Stimulated activated CD4-positive, alpha-beta T cell treated with anti-CD3 and anti-CD28 coated beads, Interleukin-12 subunit alpha, Interleukin-12 subunit beta, amount 100 ng/mL, for 48 hours (primary cell): ENCODE measurements at regions not wholly inside any gene's neighbourhood (a gene's known extent, or its start where the extent isn't known, plus 50 kb on each side); places are given as distances from the start of the nearest gene placed in this dataset.

Source experiments
- DNase-seq, 3 donors: peaks; one replicate each; pipeline ENCODE4 v3.0.0-alpha.2; 2020; ENCODE audit warnings: low read depth in 2 of 3, low spot score in 1 of 3

DNA sequence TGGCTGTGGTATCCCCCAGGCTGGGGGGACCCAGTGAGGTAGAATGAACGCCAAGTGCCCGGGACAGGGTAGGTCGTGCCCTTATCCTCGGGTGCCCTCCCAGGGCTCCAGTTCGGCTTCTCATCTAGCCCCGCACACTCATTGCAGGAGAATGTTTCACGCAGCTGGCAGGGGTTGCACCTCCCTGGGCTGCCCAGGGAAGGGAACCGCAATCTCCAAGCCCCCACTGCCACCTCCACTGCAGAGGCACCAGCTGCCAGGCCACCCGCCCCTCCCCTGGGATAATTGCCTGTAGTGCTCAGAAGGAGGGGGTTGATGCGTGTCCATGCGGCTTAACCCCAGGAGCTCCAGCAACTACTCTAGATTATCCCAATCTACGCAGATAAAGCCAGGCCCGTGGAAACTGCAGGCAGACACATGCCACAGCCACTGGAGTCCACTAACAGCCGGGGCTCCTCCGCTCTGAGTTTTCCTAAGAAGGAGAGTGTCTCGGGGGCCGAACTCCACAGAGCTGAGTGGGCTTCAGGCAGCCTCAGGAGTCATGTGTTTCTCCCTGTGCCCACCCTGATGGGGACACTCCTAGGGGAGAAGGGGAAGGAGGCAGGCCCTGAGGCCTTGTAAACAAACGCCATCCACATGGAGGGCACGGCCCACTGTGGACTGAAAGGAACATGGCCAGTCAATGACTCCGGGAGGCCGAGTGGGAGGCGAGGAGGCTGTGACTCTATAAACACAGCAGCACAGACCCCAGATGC lies 137.2 kb upstream of the IQSEC1 start:
- DNase-seq: no peak

- no peak for DNase-seq
Observed at GRCh38 chr3:13209634-13209997, 136.4 kb upstream of the IQSEC1 start.

DNA sequence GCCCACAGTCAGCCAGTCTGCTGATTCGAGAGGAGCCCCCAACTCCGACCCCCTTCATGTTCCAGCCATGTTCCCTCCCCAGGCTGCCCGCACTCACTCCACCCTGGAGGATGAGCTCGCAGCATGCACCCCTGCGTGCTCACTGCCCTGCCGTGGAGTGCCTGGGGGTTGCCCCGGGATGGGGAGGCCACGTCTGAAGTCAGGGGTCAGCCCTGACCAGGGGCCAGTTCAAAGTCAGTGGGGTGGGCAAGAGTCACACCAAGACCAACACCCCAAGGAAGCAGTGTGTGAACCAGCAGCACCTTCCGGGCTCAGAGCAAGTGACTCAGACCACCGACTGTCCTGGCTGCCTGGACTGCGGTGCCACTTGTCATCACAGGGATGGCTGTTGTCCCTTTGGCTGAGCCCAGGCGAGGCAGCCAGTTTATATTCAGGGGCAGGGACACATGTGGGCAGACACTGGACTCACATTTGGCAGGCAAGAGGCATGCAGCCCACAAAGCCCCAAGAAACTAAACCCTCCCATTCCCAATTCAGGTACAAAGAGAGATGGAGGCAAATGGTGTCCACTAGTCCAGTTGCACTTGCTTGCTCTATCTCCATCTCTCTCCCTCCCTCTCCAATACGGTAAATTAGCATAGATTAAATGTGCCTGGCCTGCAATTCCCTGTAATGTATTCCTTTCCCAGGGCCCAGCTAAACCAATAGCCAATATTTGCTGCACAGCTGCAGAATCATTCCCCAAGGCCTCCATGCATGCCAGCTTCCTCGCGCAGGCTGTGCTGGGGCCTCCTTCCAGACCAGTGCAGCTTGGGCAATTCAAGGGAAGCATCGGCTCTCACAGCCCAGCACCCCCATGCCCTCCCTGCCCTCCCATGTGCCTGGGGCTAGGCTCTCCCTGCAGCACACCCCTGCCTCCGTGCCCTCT lies 135.7 kb upstream of the IQSEC1 start:
- DNase-seq: no peak

GRCh38 chr3:13207975-13208705 lies 134.9 kb upstream of the IQSEC1 start:
- no peak for DNase-seq

- no peak for DNase-seq
Observed at GRCh38 chr3:13207578-13207922, 134.3 kb upstream of the IQSEC1 start.

DNA sequence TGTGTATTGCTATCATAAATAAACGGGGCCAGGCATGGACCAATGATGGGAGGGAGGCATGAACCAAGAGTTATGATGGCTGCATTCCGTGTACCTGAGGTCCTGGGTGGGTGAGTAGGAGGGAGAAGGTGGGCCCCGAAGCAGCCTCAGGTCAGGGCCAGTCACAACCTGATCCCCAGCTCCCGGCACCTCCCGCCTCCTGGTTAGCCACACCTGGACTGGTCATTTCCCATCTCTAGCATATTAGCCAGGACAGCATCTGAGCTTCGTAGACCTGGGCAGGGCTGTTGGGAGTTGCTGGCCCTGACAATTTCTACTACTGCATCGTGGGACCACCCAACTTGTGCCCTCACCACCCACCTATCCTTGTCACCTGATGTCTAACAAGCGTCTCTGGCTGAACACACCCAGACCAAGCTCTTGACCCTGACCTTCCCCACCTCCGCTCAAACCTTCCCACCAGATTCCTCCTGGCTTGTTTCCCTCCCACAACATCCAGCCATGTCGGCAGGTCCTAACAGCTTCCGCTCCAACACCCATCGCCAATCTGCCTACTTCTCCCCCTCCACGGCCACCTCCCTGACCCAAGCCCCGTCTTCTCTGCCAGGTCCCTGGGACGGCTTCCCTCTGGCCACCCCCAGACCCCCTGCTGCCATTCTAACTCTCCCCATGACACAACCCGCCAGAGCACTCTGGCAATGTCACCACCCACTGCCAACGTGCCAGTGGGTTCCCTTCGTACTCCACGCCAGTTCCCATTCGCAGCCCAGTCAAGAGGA lies 133.8 kb upstream of the IQSEC1 start:
- DNase-seq: no peak

DNA sequence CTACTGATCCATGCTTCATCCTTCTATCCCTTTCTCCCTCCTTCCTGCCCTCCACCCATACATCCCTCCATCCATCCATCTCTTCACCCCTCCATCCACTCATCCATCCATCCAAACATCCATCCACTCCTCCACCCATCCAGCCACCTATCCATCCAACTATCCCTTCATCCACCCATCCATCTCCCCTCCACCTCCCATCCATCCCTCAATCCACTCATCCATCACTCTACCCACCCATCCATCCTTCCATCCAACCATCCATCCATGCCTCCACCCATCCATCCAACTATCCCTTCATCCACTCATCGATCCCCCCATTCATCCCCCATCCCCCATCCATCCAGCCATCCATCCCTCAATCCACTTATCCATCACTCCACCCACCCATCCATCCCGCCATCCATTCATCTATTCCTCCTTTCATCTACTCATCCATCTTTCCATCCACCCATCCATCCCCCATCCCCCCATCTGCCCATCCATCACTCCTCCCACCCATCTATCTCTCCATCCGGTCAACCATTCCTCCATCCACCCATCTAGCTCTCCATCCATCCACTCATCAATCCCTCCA lies 132.4 kb upstream of the IQSEC1 start:
- DNase-seq: no peak

DNA sequence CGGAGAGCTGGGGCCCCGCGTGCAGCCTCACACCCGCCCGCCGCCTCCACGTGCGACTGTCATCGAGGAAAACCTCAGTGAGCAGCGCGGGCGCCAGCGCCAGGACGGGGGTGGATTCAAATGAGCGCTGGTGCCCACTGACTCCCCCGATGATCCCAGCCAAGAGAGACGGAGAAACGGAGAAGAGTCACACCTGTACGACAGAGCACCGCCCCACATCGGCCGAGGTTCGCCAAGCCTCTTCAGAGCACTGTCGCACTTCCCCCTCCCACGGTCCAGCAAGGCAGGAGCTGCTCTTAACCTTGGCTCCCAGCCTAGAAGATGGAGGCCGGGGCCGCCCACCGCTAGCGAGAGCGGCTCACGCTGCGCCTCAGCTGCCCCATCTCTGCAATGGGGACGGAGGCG lies 130.9 kb upstream of the IQSEC1 start:
- DNase-seq: no peak

DNA sequence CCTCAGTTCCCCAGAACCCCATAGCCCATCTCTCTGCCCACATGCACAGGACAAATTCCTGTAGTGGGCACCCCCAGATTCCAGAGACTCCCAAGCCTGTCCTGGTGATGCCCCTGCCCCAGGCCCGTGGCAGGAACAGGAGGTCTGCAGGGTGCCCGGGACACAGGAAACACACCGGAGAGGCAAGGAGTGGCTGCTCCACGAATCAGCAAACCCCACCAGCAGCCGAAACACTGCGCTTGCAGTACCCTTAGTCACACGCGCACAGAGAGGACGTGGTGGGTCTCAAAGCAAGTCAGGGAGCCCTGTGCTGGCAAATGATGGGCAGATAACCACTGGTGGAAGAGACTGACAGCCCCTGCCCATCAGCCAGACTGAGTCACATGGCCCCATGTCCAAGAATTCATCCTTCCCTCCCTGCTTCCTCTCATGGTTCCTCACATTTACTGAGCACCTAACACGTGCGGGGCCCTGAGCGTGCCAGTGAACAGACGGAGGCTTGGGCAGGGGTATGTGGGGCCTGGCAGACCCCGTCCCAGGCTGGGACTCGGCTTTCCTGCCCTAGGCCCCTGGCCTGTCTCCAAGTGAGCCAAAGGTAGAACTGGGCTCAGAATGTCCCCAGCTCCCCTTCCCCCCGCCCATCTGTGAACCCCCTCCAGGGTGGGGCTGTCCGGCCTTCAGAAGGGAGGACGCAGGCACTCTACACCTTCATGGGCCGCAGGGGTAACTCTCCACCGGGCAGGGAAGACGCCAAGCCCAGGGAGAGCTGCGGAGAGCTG lies 130.4 kb upstream of the IQSEC1 start:
- DNase-seq: no peak

DNA sequence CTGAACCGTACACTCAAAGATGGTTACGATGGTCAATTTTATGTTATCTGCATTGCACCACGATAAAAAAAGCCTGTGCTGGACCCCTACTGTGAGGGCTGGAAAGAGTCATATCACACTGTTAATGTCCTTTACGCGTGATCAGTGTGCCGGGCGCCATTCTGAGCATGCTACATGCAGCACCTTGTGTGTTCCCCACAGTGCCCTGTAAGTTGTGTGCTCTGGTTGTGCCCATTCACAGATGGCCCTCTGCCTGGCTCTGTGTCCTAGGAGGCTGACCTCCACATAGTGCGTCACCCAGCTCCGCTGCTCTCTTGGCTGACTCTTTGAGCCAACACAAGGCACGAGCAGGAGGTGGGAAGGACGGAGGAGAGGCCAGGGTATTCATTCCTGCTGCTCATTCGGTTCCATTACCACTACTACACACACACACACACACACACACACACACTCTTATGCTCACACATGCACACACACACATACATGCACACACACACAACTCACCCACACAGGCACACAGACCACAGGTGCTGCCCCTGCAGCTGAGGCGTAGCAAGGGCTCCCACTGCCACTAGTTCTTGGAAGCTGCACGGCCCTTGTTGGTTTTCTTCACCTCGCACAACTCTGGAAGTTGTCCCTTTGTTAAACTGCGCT lies 129.6 kb upstream of the IQSEC1 start:
- no peak for DNase-seq

GRCh38 chr3:13201851-13202250 lies 128.6 kb upstream of the IQSEC1 start:
- DNase-seq: no peak

DNA sequence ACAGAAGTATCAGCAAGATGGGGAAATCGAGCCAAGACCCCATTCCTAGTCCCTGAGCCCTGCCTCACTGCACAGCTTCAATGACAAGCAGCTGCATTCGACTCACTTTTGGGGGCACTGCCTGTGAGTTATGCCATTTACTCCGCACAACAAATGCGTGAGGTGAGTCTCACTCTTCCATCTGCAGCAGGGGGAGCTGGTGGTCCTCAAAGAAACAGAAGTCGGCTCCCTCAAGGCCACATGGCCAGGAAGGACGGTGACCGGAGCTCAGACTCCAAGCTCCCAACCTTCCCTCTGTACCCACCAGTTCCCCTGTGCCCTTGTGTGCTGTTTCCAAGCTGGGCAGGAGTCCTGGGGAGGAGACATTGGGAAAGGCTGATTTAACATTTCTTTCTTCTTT lies 127.7 kb upstream of the IQSEC1 start:
- no peak for DNase-seq

GRCh38 chr3:13200465-13200864 lies 127.2 kb upstream of the IQSEC1 start:
- no peak for DNase-seq

DNA sequence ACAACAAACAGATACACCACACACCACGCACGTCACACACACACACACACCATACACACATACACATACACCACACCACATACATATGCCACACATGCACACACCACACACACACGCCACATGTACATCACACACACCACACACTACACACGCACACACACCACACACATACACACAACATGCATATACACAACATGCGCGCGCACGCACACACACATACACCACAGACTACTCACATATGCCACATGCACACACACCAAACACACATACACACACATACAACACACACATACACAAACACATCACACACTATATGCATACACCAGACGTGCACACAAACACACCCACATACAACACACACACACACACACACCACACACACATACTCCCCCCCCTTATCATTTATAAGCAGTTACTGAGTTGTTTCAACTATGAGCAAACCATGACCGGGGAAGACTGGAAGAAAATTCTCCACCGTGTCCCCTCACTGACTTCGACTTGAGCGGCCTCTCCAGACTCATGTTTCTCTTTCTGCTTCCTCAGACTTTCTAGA lies 126.7 kb upstream of the IQSEC1 start:
- DNase-seq: no peak

GRCh38 chr3:13199006-13199776 lies 126.0 kb upstream of the IQSEC1 start:
- DNase-seq: no peak

- no peak for DNase-seq
Observed at GRCh38 chr3:13198264-13198879, 125.1 kb upstream of the IQSEC1 start.

DNA sequence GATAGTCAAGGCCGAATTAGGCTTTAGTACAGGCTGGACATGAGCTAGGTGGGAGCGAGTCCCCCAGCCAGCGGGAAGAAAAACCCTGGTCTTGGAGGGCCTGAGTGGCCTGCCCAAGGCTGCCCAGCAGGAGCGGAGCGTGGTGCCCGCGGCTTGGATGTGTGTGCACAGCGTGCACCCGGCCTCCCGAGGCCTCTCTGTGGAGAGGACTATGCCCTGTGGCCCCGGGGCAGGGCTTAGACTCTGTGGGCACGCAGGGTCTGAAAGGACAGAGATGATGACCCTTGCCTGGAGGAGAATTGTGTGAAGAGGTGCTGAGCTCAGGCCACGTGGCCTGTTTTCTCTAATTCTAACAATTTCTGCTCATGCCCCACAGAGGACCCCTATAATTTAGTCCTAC lies 124.6 kb upstream of the IQSEC1 start:
- DNase-seq: no peak

GRCh38 chr3:13197281-13197680 lies 124.1 kb upstream of the IQSEC1 start:
- no peak for DNase-seq
